PFSK-1 (cell line): ENCODE measurements at regions not wholly inside any gene's neighbourhood (a gene's known extent, or its start where the extent isn't known, plus 50 kb on each side); places are given as distances from the start of the nearest gene placed in this dataset.

Experiments used
- FOXP2 ChIP-seq: optimal IDR thresholded peaks from 2 replicates; pipeline ENCODE3; 2011; ENCODE audit warnings: borderline replicate concordance, control low read depth, inconsistent platforms; ENCODE audit not compliant: insufficient read depth; ENCODE audit errors: extremely low read length, extremely low read depth
- POLR2AphosphoS5 ChIP-seq: IDR thresholded peaks from 2 replicates; pipeline ENCODE4 v1.6.1; 2012; ENCODE audit warnings: low read depth, mild to moderate bottlenecking, control low read depth, low read length, moderate library complexity
- TF ChIP-seq, protein P1 (sequence below), 2 experiments: IDR thresholded peaks; 2 replicates each; pipeline versions ENCODE4 v1.6.1 to v1.8.0; 2011 to 2012; ENCODE audit warnings: low read depth in 2 of 2, low read length in 2 of 2, control low read depth in 1 of 2, inconsistent platforms in 1 of 2, mild to moderate bottlenecking in 1 of 2, moderate library complexity in 1 of 2; ENCODE audit not compliant: insufficient read depth in 1 of 2

DNA sequence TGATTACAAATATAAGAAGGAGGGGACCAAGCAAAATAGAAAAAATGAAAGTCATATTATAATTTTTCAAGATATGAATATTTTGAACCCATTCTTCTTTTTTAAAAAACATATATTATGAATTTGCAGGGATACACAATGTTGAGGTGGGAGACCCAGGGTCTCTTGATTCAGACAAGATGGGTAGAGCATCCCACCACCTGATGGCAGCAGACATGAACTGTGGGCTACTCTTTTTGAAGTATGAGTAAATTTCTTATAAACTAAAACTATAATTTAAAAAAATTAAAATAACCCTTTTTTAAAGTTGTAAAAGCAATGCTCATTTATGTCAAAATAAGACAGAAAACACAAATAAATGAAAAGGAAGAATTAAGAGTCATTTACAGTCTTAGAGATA, 202.7 kb upstream of the PRICKLE1 start:
- TF ChIP-seq POLR2AphosphoS5 (no peak), FOXP2 (no peak)
- TF ChIP-seq, protein P1, sequence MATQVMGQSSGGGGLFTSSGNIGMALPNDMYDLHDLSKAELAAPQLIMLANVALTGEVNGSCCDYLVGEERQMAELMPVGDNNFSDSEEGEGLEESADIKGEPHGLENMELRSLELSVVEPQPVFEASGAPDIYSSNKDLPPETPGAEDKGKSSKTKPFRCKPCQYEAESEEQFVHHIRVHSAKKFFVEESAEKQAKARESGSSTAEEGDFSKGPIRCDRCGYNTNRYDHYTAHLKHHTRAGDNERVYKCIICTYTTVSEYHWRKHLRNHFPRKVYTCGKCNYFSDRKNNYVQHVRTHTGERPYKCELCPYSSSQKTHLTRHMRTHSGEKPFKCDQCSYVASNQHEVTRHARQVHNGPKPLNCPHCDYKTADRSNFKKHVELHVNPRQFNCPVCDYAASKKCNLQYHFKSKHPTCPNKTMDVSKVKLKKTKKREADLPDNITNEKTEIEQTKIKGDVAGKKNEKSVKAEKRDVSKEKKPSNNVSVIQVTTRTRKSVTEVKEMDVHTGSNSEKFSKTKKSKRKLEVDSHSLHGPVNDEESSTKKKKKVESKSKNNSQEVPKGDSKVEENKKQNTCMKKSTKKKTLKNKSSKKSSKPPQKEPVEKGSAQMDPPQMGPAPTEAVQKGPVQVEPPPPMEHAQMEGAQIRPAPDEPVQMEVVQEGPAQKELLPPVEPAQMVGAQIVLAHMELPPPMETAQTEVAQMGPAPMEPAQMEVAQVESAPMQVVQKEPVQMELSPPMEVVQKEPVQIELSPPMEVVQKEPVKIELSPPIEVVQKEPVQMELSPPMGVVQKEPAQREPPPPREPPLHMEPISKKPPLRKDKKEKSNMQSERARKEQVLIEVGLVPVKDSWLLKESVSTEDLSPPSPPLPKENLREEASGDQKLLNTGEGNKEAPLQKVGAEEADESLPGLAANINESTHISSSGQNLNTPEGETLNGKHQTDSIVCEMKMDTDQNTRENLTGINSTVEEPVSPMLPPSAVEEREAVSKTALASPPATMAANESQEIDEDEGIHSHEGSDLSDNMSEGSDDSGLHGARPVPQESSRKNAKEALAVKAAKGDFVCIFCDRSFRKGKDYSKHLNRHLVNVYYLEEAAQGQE (IDR thresholded peaks at IDR 0.05; ENCODE audit: insufficient read depth in 1 of 2, low read depth in 2 of 2, low read length in 2 of 2) = no peak
